GM12878 (cell line): ENCODE measurements at regions not wholly inside any gene's neighbourhood (a gene's known extent, or its start where the extent isn't known, plus 50 kb on each side); places are given as distances from the start of the nearest gene placed in this dataset.

Experiments used
- ATAC-seq: fragments of 200-7000 bp; cut with Tn5 transposase; 3 replicates; pipeline ENCODE4 v1.9.1; 2020; ENCODE audit warnings: mild to moderate bottlenecking, moderate library complexity
- BruUV-seq: library from RNA; stranded (reverse); fragments of 400-500 nt; replicated peaks from 2 replicates; lab custom pipeline; 2021; lab: Mats Ljungman, UMichigan
- CTCF ChIA-PET: fragments of 300-600 bp; sonication (Branson Sonifier 250); formaldehyde crosslinking; extraction: SDS; loops from one replicate; lab custom pipeline; 2021; ENCODE audit warnings: inconsistent platforms; lab: Yijun Ruan, JAX
- POLR2A ChIA-PET: fragments of 350-600 bp; formaldehyde crosslinking; extraction: SDS; loops from one replicate; lab custom pipeline; 2021; ENCODE audit warnings: inconsistent platforms; lab: Charles Lee
- RAD21 ChIA-PET: fragments of 300-600 bp; sonication (Branson Sonifier 250); formaldehyde crosslinking; loops from one replicate; lab custom pipeline; 2023; ENCODE audit warnings: antibody characterized with exemption; ENCODE audit not compliant: unreplicated experiment; lab: Charles Lee
- SMC1A ChIA-PET: fragments of 300-600 bp; sonication (Branson Sonifier 250); formaldehyde crosslinking; loops from one replicate; lab custom pipeline; 2023; ENCODE audit not compliant: unreplicated experiment, uncharacterized antibody; lab: Charles Lee
- DNase-seq: peaks from one replicate; pipeline ENCODE4 v3.0.0-alpha.2; 2011; ENCODE audit warnings: low read depth, low spot score
- FAIRE-seq: peaks from 3 replicates; lab custom pipeline; 2011; peaks lifted over from hg19 to GRCh38; lab: Jason Lieb, UNC
- H2AFZ ChIP-seq: 2 replicates; pipeline ENCODE4 v1.6.0; 2011; ENCODE audit warnings: low read depth, low read length, control low read depth; ENCODE audit not compliant: control insufficient read depth
- H3K27ac ChIP-seq: 2 replicates; pipeline ENCODE4 v1.5.1; 2011; ENCODE audit warnings: control low read depth; ENCODE audit not compliant: control insufficient read depth, insufficient read depth
- H3K27me3 ChIP-seq, 2 experiments: replicated peaks in 1 of 2; 2 replicates each; pipeline versions ENCODE4 v1.6.0 to v1.6.1; 2011; ENCODE audit warnings: low read length in 1 of 2; ENCODE audit not compliant: control insufficient read depth in 2 of 2, insufficient read depth in 2 of 2
- H3K36me3 ChIP-seq, 2 experiments: 2 replicates each; pipeline ENCODE4 v1.5.1; 2011; ENCODE audit warnings: low read length in 1 of 2; ENCODE audit not compliant: control insufficient read depth in 2 of 2, insufficient read depth in 2 of 2
- H3K4me1 ChIP-seq: 2 replicates; pipeline ENCODE4 v1.6.1; 2011; ENCODE audit warnings: mild to moderate bottlenecking, low read length, moderate library complexity, mixed read lengths; ENCODE audit not compliant: control insufficient read depth, insufficient read depth
- H3K4me2 ChIP-seq: 2 replicates; pipeline ENCODE4 v1.6.0; 2011; ENCODE audit warnings: control low read depth; ENCODE audit not compliant: control insufficient read depth, insufficient read depth
- H3K4me3 ChIP-seq: fragments of 200-600 bp; sonication (generic); 2 replicates; pipeline ENCODE4 v1.5.1; 2016
- H3K79me2 ChIP-seq: 2 replicates; pipeline ENCODE4 v1.6.0; 2011; ENCODE audit warnings: low read length; ENCODE audit not compliant: control insufficient read depth, insufficient read depth
- H3K9ac ChIP-seq: 2 replicates; pipeline ENCODE4 v1.8.0; 2011; ENCODE audit warnings: low read length, control low read depth, mixed read lengths; ENCODE audit not compliant: control insufficient read depth, insufficient read depth
- H3K9me3 ChIP-seq: replicated peaks from 3 replicates; pipeline ENCODE4 v1.5.1; 2011; ENCODE audit warnings: mild to moderate bottlenecking, low read length; ENCODE audit not compliant: control insufficient read depth, insufficient read depth
- H4K20me1 ChIP-seq: 2 replicates; pipeline ENCODE4 v1.6.0; 2011; ENCODE audit not compliant: control insufficient read depth, insufficient read depth
- CBX5 ChIP-seq: sonication (generic); IDR thresholded peaks from 2 replicates; pipeline ENCODE4 v1.6.1; 2016; ENCODE audit warnings: low read depth, moderate library complexity, mild to moderate bottlenecking, inconsistent platforms
- EZH2 ChIP-seq: IDR thresholded peaks from 2 replicates; pipeline ENCODE4 v1.6.1; 2012; ENCODE audit warnings: low read depth, mild to moderate bottlenecking, control low read depth, inconsistent platforms, low read length, borderline replicate concordance; ENCODE audit not compliant: control insufficient read depth
- FOXM1 ChIP-seq: IDR thresholded peaks from 2 replicates; pipeline ENCODE4 v1.6.1; 2012; ENCODE audit warnings: low read depth, mild to moderate bottlenecking, inconsistent platforms, low read length, moderate library complexity
- HDAC6 ChIP-seq: fragments of 200-600 bp; sonication (generic); IDR thresholded peaks from one replicate; pipeline ENCODE4 v1.8.0; 2017; ENCODE audit warnings: antibody characterized with exemption; ENCODE audit not compliant: unreplicated experiment
- JUNB ChIP-seq: IDR thresholded peaks from 2 replicates; pipeline ENCODE4 v1.6.1; 2016; ENCODE audit warnings: antibody characterized with exemption, mild to moderate bottlenecking
- KLF5 ChIP-seq: fragments of 450-650 bp; IDR thresholded peaks from 2 replicates; pipeline ENCODE4 v1.6.1; 2014; ENCODE audit warnings: mild to moderate bottlenecking; ENCODE audit not compliant: partially characterized antibody
- PAX8 ChIP-seq: fragments of 450-650 bp; IDR thresholded peaks from 2 replicates; pipeline ENCODE4 v1.6.1; 2017; ENCODE audit warnings: mild to moderate bottlenecking, moderate library complexity
- REST ChIP-seq: IDR thresholded peaks from 2 replicates; pipeline ENCODE4 v1.6.1; 2012; ENCODE audit warnings: mild to moderate bottlenecking, low read depth, low read length
- RUNX3 ChIP-seq: IDR thresholded peaks from 2 replicates; pipeline ENCODE4 v1.6.1; 2012; ENCODE audit warnings: low read length, inconsistent platforms
- YY1 ChIP-seq: IDR thresholded peaks from 2 replicates; pipeline ENCODE4 v1.6.1; 2011; ENCODE audit warnings: low read depth, mild to moderate bottlenecking, low read length
- ZBTB33 ChIP-seq: fragments of 450-650 bp; IDR thresholded peaks from 2 replicates; pipeline ENCODE4 v1.6.1; 2017; ENCODE audit warnings: mild to moderate bottlenecking
- ZNF24 ChIP-seq: fragments of 450-650 bp; IDR thresholded peaks from 2 replicates; pipeline ENCODE4 v1.6.1; 2017; ENCODE audit warnings: antibody characterized with exemption, mild to moderate bottlenecking
- WGBS: methylation state at CpG from one replicate; pipeline ENCODE4 v1.1.6; 2016; ENCODE audit warnings: low lambda C conversion rate; ENCODE audit not compliant: insufficient replicate concordance, insufficient coverage; ENCODE audit errors: missing lambda C conversion rate; 5-methylcytosine and 5-hydroxymethylcytosine counted together
- in situ Hi-C: fragments of 300-500 bp; cut with MboI; formaldehyde crosslinking; loops from 9 replicates; pipeline ENCODE4 v1.14.3; 2018; ENCODE audit warnings: mixed read lengths
- intact Hi-C: fragments of 100-400 bp; cut with micrococcal nuclease; formaldehyde crosslinking; loops from one replicate; pipeline ENCODE4 v1.14.2; 2022; ENCODE audit not compliant: unreplicated experiment

GRCh38 chr13:53298396-53298795, 269.8 kb downstream of the OLFM4 start:
- no peak overlapping the region for H2AFZ ChIP-seq
- BruUV-seq: no TSS peak
- no peaks in the 10 kb centered on the region for H3K4me1 ChIP-seq
- CTCF ChIA-PET: no interaction called here
- H3K4me3 ChIP-seq: no peak overlapping the region
- intact Hi-C loops (no loop called here), in situ Hi-C loops (no loop called here)
- no peaks in the 10 kb centered on the region for H3K9me3 ChIP-seq
- WGBS: 0% methylated on average over 1 of the region's 1 CpG
- H3K36me3 ChIP-seq: no peaks in the 10 kb centered on the region
- FAIRE-seq (no peak), DNase-seq (no peak)
- no peaks in the 10 kb centered on the region for H4K20me1 ChIP-seq
- no peaks in the 10 kb centered on the region for H3K79me2 ChIP-seq
- H3K9ac ChIP-seq: no peak overlapping the region
- POLR2A ChIA-PET: no interaction called here
- TF ChIP-seq HDAC6: no peak
- TF ChIP-seq, all 136 proteins: peak for 0
- ChIA-PET RAD21 (no interaction called here), SMC1A (no interaction called here)
- Histone ChIP-seq H3K27ac (no peak overlapping the region), H3K4me2 (no peak overlapping the region), H3K27me3 (no peaks in the 10 kb centered on the region)
- no peak for ATAC-seq

- no TSS peak for BruUV-seq
Observed at GRCh38 chr13:53301449-53301848, 272.8 kb downstream of the OLFM4 start.

More at GRCh38 chr13:53301449-53301848, 272.8 kb downstream of the OLFM4 start:
- Histone ChIP-seq H3K27ac (no peak overlapping the region), H4K20me1 (no peaks in the 10 kb centered on the region), H3K9ac (no peak overlapping the region), H3K4me2 (no peak overlapping the region), H3K79me2 (no peaks in the 10 kb centered on the region), H3K4me3 (no peak overlapping the region), H3K4me1 (no peaks in the 10 kb centered on the region), H3K27me3 (no peaks in the 10 kb centered on the region), H3K9me3 (no peaks in the 10 kb centered on the region; the same call in 2 of the 3 replicates), H2AFZ (no peak overlapping the region), H3K36me3 (no peaks in the 10 kb centered on the region)
- FAIRE-seq (no peak), DNase-seq (no peak), ATAC-seq (no peak)
- POLR2A ChIA-PET: no interaction called here
- intact Hi-C loops (no loop called here), in situ Hi-C loops (no loop called here)
- no peak for TF ChIP-seq JUNB
- TF ChIP-seq FOXM1: no peak
- no peak for TF ChIP-seq PAX8
- no peak for TF ChIP-seq RUNX3
- TF ChIP-seq ZBTB33: no peak
- TF ChIP-seq ZNF24: no peak
- TF ChIP-seq REST: no peak
- no peak for TF ChIP-seq EZH2
- TF ChIP-seq YY1: no peak
- no peak for TF ChIP-seq CBX5
- TF ChIP-seq KLF5: no peak
- 6% methylated on average over 3 of the region's 3 CpGs for WGBS
- RAD21 ChIA-PET: no interaction called here
- SMC1A ChIA-PET: no interaction called here
- CTCF ChIA-PET: no interaction called here
